ENCODE measurements at regions not wholly inside any gene's neighbourhood (a gene's known extent, or its start where the extent isn't known, plus 50 kb on each side); places are given as distances from the start of the nearest gene placed in this dataset.
"Not testable (repeated sequence)": the region's sequence is repeated elsewhere in the genome, so short reads cannot be mapped to it uniquely, and the experiment has no call there.

- H3K4me3 ChIP-seq (replicated peaks in 1 of 2; ENCODE audit: low read depth in 2 of 2, low read length in 2 of 2); DNase-seq (ENCODE audit: low read depth in 2 of 2): not testable (repeated sequence)
Observed at GRCh38 chr4:107772269-107772668, 52.2 kb upstream of the PAPSS1 start.

GRCh38 chr4:107774681-107775080 lies 50.1 kb upstream of the SGMS2 start:
- TF ChIP-seq CTCF (IDR thresholded peaks at IDR 0.05; ENCODE audit: low read depth, low read length), result no peak
- H3K4me3 ChIP-seq (replicated peaks in 1 of 2; ENCODE audit: low read depth in 2 of 2, low read length in 2 of 2), result no peak overlapping the region
- DNase-seq (ENCODE audit: low read depth in 2 of 2), result peak in 1 of 2 donors; percentile 45
